ENCODE measurements at regions not wholly inside any gene's neighbourhood (a gene's known extent, or its start where the extent isn't known, plus 50 kb on each side); places are given as distances from the start of the nearest gene placed in this dataset.

DNA sequence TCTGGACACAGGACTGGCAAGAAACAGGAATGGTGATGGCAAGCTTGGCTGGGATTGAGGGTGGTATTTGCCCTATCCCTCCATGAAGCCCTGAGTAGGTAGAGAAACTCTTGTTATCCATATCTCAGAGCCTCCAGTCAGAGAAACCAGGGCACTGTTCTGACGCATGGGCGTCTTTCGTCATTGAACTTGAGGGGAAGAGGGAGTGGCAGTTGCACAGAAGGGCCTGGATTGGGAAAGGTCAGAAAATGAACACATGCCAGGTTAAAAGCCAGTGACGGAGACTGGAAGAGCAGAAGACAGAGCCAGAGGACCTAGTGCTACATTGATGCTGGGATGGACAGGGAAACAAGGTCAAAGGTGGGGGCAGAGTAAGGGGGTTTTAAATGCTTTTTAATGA is 516.7 kb downstream of the PLPP3 start:
- H3K4me1 Mint-ChIP-seq (ENCODE audit: low read depth) = no peaks in the 10 kb centered on the region
- H3K9me3 Mint-ChIP-seq (ENCODE audit: low read depth) = no peaks in the 10 kb centered on the region
- H3K4me3 Mint-ChIP-seq = no peak overlapping the region
- no peaks in the 10 kb centered on the region for H3K27me3 Mint-ChIP-seq
- H3K27ac Mint-ChIP-seq = no peak overlapping the region
- H3K36me3 Mint-ChIP-seq = no peaks in the 10 kb centered on the region

DNA sequence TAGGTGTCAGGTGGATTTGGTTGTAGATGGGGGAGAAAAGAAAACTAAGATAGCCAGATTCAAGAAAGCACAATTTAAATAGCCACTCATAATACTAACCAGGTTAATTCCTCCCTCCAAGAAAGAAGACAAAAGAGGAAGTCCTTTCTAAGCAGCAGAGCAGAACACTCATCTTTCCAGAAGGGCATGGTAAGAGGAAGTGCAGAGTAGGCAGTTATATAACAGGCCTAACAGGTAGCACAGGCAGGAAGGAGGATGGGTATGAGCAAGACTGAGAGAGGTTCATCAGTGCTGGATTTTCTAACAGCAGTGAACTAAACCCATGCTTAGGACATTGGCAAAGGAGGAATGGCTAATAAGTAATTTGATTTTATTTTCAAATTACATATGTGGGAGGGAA is 517.5 kb downstream of the PLPP3 start:
- Mint-ChIP-seq H3K27me3 (no peaks in the 10 kb centered on the region), H3K27ac (no peak overlapping the region), H3K4me1 (ENCODE audit: low read depth) (no peaks in the 10 kb centered on the region), H3K9me3 (ENCODE audit: low read depth) (no peaks in the 10 kb centered on the region), H3K36me3 (no peaks in the 10 kb centered on the region), H3K4me3 (no peak overlapping the region)

DNA sequence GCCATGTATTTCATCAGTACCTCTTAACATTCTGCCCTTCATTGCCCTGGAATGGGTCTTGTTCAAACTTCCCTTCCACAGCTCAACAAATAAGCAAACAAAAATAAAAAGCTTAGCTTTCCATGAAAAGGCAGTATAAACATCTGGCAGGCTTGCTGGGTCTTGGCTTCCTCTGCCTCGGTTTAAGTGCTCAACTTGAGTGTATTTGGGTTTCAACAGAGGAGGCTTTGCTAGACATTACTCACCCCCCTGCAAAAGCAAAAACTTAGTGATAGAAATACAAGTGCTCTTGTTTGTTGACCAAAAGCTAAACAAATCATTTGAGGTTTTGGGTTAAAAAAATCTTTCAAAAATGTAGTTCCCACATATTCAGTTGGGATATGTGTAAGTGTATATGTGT is 518.5 kb downstream of the PLPP3 start:
- H3K9me3 Mint-ChIP-seq (ENCODE audit: low read depth) = no peaks in the 10 kb centered on the region
- no peaks in the 10 kb centered on the region for H3K4me1 Mint-ChIP-seq (ENCODE audit: low read depth)
- no peak overlapping the region for H3K27ac Mint-ChIP-seq
- no peak overlapping the region for H3K4me3 Mint-ChIP-seq
- no peaks in the 10 kb centered on the region for H3K36me3 Mint-ChIP-seq
- no peaks in the 10 kb centered on the region for H3K27me3 Mint-ChIP-seq

DNA sequence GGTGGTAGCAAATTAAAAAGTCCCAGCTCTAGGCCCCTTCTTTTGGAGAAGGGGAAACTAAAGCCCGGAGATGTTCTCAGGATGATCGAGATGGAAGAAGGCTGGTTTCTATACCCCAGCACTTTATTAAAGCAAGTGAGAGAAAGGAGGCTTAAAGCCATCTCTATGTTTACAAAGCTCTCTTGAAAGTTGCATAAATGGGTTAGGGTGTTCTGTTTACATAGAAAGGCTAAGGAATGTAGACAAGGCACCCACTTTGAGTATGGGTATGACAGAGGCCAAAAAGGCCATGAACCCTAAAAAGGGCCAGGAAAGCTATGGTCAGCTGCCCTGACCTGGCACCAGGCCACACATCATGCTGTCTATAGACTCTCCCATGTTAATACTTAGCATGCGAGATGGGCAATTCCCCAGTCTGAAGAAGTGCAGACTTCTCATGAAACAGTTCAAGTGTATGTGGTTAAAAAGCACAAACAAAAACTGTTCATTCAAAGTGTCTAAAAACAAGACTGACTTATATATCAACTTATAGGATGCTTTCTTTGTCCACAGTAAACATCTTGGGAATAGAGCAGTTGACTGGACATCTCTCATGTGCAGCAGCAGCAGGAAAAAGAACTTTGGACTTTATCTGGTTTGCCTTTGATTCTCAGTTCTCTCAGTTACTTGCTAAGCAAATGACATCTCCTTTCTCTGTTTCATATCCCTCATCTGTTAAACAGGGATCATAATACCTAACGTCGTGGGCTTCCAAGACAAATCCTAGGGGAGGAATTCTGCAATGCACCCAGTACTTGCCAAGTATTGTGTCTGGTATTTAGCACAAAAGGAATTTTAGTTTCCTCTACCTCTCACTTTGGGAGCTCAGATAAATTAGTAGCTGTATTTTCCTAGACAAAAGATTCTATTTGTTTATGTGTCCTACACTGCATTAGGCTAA is 521.6 kb downstream of the PLPP3 start:
- no peak overlapping the region for H3K27ac Mint-ChIP-seq
- no peaks in the 10 kb centered on the region for H3K36me3 Mint-ChIP-seq
- H3K4me3 Mint-ChIP-seq = no peak overlapping the region
- no peaks in the 10 kb centered on the region for H3K4me1 Mint-ChIP-seq (ENCODE audit: low read depth)
- H3K9me3 Mint-ChIP-seq (ENCODE audit: low read depth) = no peaks in the 10 kb centered on the region
- peaks cover 2% of the 10 kb centered on the region for H3K27me3 Mint-ChIP-seq

DNA sequence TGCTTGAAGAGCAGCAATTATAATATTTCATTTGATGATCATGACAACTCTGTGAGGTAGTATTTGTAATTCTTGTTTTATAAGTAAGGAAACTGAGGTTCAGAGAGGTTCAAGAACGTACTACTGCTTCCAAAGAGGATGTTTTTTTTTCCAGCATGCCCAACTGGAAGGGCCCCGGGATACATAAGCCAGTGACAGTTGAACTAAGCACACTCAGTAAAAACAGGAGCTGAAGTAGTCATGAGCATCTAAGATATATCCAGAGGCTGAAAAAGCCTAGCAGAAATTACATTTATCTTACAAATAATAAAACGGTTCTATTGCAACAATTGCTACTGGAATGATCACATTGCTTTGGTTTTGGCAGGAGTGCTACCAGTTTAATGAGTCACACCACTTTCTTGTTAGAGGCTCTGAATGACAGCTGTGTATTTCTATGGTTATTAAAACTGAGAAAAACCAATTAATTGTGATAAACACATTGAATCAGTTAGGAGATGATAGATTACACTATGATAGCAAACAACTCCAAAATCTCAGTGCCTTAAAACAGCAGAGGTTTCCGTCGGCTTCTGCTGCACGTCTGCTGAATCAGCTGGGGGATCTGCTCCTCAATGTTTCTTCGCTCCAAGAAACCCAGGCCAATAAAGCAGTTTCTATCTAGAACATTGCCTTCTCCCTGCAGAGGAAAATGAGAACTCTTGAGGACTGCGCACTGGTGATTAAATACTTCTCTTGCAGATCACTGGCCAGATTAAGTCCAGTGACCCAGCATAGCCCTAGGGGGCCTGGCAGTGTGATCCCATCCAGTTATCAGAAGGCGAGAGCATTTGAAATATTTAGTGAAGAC is 522.7 kb downstream of the PLPP3 start:
- H3K27ac Mint-ChIP-seq = no peak overlapping the region
- no peaks in the 10 kb centered on the region for H3K9me3 Mint-ChIP-seq (ENCODE audit: low read depth)
- H3K27me3 Mint-ChIP-seq = peaks cover 2% of the 10 kb centered on the region
- no peaks in the 10 kb centered on the region for H3K36me3 Mint-ChIP-seq
- H3K4me3 Mint-ChIP-seq = no peak overlapping the region
- H3K4me1 Mint-ChIP-seq (ENCODE audit: low read depth) = no peaks in the 10 kb centered on the region

DNA sequence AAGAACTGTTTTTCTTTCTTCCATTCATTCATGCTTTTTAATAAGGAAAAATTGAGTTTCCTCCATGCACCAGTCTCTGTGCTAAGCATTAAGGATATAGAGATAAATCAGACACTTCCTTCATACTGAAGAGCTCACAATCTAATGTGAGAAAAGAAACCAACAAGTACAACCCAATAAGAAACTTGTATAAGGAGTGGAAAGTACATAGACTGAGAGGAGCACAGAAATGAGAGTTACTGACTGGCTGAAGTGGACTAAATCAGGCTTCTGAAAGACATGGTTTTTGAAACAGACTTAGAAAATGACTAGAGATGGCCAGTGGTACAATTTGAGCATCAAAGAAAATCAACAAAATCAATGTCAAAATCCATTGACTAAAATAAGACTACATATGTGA is 524.4 kb downstream of the PLPP3 start:
- no peak overlapping the region for H3K4me3 Mint-ChIP-seq
- no peaks in the 10 kb centered on the region for H3K9me3 Mint-ChIP-seq (ENCODE audit: low read depth)
- H3K36me3 Mint-ChIP-seq = no peaks in the 10 kb centered on the region
- no peaks in the 10 kb centered on the region for H3K4me1 Mint-ChIP-seq (ENCODE audit: low read depth)
- peaks cover 2% of the 10 kb centered on the region for H3K27me3 Mint-ChIP-seq
- H3K27ac Mint-ChIP-seq = no peak overlapping the region

DNA sequence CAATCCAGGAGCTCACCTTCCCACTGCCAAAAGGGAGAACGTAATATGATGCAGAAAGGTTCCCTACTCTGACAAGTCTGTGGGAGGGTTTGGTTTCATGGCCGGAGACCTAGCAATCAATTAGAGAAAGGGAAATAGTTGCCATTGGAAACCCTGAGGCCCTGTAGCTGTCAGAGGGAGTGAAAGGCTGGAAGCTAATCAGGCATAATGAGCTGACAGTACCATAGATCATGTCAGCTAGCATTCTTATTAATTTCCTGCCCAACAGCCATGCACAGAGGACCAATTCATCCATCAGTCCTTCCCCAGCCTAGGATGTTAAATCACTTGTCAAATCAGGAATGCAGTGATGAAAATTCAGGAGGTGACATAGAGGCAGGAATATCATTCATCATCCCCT is 527.3 kb downstream of the PLPP3 start:
- no peaks in the 10 kb centered on the region for H3K9me3 Mint-ChIP-seq (ENCODE audit: low read depth)
- H3K4me1 Mint-ChIP-seq (ENCODE audit: low read depth) = no peaks in the 10 kb centered on the region
- no peak overlapping the region for H3K4me3 Mint-ChIP-seq
- no peak overlapping the region for H3K27ac Mint-ChIP-seq
- no peaks in the 10 kb centered on the region for H3K36me3 Mint-ChIP-seq
- peaks cover 2% of the 10 kb centered on the region for H3K27me3 Mint-ChIP-seq

DNA sequence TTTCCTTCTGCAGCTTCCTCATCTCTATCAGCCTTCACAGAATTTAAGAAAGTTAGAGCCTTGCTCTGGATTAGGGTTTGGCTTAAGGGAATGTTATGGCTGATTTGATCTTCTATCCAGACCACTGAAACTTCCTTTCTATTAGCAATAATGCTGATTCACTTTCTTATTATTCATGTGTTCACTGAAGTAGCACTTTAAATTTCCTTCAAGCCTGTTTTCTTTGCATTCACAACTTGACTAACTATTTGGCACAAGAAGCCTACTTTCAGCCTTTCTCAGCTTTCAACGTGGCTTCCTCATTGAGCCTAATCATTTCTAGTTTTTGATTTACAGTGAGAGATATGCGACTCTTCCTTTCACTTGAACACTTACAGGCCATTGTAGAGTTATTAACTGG is 528.5 kb downstream of the PLPP3 start:
- no peaks in the 10 kb centered on the region for H3K9me3 Mint-ChIP-seq (ENCODE audit: low read depth)
- peaks cover 2% of the 10 kb centered on the region for H3K27me3 Mint-ChIP-seq
- H3K4me3 Mint-ChIP-seq = no peak overlapping the region
- H3K36me3 Mint-ChIP-seq = no peaks in the 10 kb centered on the region
- no peaks in the 10 kb centered on the region for H3K4me1 Mint-ChIP-seq (ENCODE audit: low read depth)
- H3K27ac Mint-ChIP-seq = no peak overlapping the region

DNA sequence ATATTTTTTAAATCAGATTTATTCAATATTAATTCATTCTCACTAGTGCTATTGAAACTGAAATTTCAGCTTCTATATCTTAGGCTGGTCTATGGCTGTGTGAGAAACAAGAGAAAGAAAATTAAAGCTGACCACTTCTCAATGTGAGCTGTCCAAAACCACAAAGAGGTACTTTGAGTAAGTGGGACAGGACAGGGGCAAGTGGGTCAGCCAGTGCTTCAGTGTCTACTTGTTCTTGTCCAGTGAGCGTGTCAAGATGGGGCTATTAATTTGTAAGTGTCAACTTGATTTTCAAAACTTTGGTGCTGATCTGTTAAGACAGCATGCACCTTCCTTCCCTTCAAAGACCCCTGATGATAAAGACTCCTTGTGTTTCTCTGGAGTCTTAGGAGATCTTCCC is 533.9 kb downstream of the PLPP3 start:
- Mint-ChIP-seq H3K27ac (no peak overlapping the region), H3K4me1 (ENCODE audit: low read depth) (no peaks in the 10 kb centered on the region), H3K36me3 (no peaks in the 10 kb centered on the region), H3K27me3 (peaks cover 2% of the 10 kb centered on the region), H3K9me3 (ENCODE audit: low read depth) (no peaks in the 10 kb centered on the region), H3K4me3 (no peak overlapping the region)

DNA sequence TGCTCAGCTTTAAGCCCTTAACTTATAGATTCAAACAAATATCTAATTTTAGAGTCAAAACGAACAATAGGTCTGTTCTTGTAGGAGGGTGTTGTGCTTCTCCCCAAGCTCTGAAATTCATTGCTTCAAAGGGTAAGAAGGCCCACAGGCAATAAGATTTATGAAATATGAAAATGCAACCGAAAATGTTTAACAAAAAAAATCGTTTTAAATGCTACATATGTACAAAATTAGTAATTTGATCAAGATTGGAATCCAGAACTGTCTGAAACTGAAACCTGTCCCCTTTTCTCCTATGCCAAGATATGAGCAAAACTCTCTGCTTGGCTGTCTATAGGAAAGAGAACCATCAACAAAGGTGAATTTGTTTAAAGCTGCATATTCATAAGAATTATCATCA is 534.3 kb downstream of the PLPP3 start:
- H3K4me3 Mint-ChIP-seq = no peak overlapping the region
- H3K36me3 Mint-ChIP-seq = no peaks in the 10 kb centered on the region
- H3K4me1 Mint-ChIP-seq (ENCODE audit: low read depth) = no peaks in the 10 kb centered on the region

DNA sequence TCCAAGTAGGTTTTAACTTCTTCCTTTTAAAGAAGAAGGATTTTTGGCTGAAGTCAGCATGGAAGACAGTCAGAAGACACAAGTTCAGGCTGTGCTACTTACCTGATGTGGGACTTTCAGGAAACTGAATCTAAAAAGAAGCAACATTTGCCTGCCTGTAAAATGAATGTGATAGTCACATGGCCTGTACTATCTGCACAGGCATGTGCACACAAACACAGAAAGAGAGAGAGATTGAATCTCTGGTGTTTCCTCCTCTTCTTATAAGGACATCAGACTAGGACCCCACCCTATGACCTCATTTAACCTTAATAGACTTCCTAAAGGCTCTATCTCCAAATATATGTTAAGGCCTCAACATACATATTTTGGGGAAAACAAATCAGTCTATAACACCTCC is 542.9 kb downstream of the PLPP3 start:
- no peak overlapping the region for H3K27ac Mint-ChIP-seq
- no peaks in the 10 kb centered on the region for H3K4me1 Mint-ChIP-seq (ENCODE audit: low read depth)
- no peaks in the 10 kb centered on the region for H3K36me3 Mint-ChIP-seq
- H3K9me3 Mint-ChIP-seq (ENCODE audit: low read depth) = peaks cover 4% of the 10 kb centered on the region
- H3K27me3 Mint-ChIP-seq = peaks cover 7% of the 10 kb centered on the region
- H3K4me3 Mint-ChIP-seq = no peak overlapping the region

More for the DNA sequence above, 534.3 kb downstream of the PLPP3 start:
- Mint-ChIP-seq H3K27me3 (peaks cover 2% of the 10 kb centered on the region), H3K9me3 (ENCODE audit: low read depth) (no peaks in the 10 kb centered on the region), H3K27ac (no peak overlapping the region)

DNA sequence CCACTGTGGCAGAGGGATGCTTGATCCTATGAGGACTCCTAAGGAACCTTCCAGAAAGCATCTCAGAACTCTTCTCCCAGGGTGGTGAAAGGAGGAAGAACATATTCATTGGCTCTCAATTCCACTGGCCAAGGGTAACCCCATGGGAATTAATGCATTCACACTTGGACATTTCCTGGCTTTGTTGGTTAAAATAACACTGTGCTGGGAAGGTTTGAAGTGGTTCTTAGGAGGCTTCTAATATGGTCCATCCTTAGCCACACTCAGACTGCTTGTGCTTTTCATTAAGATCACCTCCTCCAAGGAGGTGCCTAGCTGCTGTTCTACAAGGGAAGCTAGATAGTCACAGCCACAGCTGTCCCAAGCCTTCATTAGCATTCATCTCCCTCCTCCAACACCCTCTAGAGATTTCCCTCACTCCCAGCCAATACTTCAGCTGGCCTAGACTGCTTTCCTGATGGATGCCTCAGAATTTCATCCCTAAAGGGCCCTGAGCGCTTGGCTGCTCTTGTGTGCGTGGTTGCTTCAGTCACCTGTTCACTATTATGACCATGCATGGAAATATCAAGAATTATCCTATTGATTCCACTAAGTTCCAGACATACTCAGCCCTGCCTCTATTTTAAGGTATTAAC is 544.4 kb downstream of the PLPP3 start:
- Mint-ChIP-seq H3K27me3 (peaks cover 6% of the 10 kb centered on the region), H3K36me3 (no peaks in the 10 kb centered on the region), H3K9me3 (ENCODE audit: low read depth) (peaks cover 4% of the 10 kb centered on the region), H3K4me3 (no peak overlapping the region), H3K4me1 (ENCODE audit: low read depth) (no peaks in the 10 kb centered on the region), H3K27ac (no peak overlapping the region)

DNA sequence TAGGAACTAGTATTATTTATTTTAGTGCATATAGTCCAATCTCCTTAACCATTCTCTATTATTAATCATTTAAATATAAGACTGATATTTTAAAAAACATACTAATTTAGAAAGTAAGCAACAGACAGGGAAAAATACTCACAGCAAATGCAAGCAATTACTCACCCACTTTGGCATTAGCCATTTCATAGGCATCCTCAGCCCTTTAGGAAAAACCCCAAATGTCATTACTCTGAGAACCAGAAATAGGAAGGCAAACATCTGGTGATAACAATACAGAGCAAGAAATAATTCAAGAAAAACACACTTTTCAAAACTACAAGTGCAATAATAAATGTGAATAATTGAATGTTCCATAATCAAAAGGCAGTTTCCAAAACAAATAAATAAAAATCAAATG is 545.1 kb downstream of the PLPP3 start:
- H3K4me3 Mint-ChIP-seq = no peak overlapping the region
- peaks cover 6% of the 10 kb centered on the region for H3K27me3 Mint-ChIP-seq
- H3K4me1 Mint-ChIP-seq (ENCODE audit: low read depth) = no peaks in the 10 kb centered on the region
- no peak overlapping the region for H3K27ac Mint-ChIP-seq
- H3K9me3 Mint-ChIP-seq (ENCODE audit: low read depth) = peaks cover 4% of the 10 kb centered on the region
- no peaks in the 10 kb centered on the region for H3K36me3 Mint-ChIP-seq

DNA sequence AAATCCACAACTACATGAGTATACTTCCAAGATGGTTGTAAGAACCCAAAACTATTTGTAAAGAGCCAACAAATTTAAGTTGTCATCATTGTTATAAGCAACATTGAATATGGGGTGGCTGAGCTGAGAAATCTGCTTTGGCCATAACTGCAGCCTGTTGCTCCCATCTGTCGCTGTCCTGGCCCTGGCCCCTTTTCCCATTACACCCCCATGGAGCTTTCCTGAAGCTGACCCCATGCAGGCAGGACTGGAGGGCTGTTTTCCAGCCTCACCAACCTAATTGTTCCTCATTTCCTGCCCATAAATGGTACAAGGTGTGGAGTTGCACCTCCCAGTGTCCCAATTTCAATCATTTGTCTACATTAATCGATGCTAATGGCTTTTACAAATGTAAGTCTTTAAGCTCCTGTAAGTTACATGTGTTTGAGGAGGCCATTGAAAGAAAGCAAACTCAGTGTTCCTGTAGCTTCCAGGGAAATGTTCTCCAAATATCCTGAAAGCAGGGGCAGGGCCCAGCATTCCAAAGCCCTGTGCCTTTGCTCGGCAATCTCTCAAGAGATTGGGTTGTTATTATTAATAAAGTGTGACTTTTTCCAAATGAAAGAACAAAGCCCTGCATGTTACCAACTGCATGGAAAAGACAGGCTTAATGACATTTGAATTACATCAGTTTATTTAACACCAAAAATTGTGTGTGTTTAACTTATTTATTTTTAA is 545.9 kb downstream of the PLPP3 start:
- H3K9me3 Mint-ChIP-seq (ENCODE audit: low read depth) = peaks cover under 1% of the 10 kb centered on the region
- H3K27ac Mint-ChIP-seq = no peak overlapping the region
- no peaks in the 10 kb centered on the region for H3K36me3 Mint-ChIP-seq
- no peak overlapping the region for H3K4me3 Mint-ChIP-seq
- H3K27me3 Mint-ChIP-seq = peaks cover 6% of the 10 kb centered on the region
- no peaks in the 10 kb centered on the region for H3K4me1 Mint-ChIP-seq (ENCODE audit: low read depth)

Measured in activated naive CD8-positive, alpha-beta T cell (primary cell).